HG03575 (cell line): ENCODE measurements at regions not wholly inside any gene's neighbourhood (a gene's known extent, or its start where the extent isn't known, plus 50 kb on each side); places are given as distances from the start of the nearest gene placed in this dataset.
"Not testable (repeated sequence)": the region's sequence is repeated elsewhere in the genome, so short reads cannot be mapped to it uniquely, and the experiment has no call there.

Experiments used
- ATAC-seq: cut with Tn5 transposase; IDR thresholded peaks from one replicate; pipeline ENCODE4 v1.9.1; 2021; ENCODE audit not compliant: unreplicated experiment, insufficient number of reproducible peaks, low FRiP score; ENCODE audit errors: extremely low read depth

DNA sequence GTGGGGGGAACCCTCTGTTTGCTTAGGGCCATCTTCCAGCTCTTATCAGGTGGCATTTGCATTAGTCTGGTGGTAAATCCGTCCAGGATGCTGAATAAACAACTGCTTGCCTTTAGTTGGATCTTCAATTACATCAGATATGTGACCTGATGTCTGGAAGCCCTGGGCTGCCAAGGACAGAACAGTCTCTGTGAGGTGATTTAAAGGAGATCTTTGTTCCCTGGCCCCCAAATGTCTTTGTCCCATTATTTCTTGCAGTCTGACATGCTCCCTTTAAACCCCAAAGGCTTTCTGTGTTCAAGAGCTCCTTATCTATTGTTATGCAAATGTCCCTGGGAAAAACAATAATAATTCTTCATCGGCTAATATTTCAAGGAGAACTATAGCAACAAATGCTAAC, 84.6 kb upstream of the SPTLC3 start:
- no peak for ATAC-seq

DNA sequence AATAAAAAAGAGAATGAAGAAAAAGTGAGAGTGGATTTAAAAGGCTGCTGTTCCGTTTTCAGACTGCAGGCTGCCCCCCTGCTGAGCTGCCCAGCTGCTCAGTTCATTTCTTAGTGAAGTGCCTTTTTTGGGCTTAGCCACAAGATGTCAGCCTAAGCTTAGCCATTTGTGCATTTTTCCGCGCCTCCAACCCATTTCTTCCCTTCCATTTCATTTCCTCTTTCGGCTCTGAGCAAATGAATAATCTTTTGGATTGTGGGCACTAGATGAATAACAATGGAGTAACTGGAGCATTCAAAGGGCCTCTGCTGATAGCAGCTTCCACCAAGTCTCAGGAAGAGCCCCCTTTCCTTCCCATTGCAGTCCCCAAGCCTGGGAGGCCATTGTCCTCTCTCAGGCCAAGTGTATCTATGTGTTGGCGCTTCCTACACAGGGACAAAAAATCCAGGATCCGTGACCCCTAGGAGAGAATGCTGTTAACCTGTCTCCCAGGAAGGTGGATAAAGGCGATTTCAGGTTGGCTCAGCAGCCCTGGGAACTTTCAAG, 83.5 kb upstream of the SPTLC3 start:
- peak; percentile 85 for ATAC-seq

DNA sequence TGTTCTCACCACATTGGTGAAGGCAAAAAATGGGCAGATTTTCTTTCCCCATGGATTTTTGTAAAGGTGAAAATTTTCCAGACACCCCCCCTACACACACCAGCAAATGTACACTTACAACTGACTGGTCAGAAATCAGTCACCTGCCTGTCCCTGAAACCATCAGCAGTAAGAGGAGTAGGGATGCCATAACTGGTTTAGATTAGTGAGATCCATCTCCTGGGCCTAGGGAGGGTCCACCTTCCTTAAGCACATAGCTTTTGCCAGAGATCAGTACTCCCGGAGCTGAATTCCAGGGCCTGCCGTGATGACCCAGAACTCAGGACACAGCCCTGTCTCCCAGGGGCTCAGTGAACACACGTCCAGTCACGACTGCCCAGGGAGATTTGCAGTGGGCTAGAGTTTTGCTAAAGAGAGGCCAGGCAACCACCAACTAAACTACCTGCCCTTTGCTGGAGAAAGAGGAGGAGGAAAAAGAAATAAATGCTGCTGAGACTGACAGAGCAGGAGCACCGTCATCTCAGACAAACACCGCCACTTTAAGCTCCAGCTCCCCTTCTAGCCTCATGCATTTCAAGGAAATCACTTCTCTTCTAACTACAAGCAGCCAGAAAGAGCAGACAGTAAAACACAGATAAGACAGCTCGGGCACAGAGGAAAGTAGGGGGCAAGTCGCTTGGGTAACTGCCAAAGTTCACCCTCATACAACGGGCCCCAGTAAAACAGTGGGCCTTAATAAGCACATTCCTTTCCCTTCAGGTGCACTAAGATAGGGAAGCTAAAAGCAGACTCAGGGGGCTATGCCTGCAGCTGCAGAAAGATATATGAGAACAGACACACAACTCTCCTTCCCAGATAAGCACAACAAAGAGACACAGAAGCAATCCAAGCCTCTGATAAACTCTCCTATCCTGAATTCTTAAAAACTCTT, 82.6 kb upstream of the SPTLC3 start:
- ATAC-seq: no peak

DNA sequence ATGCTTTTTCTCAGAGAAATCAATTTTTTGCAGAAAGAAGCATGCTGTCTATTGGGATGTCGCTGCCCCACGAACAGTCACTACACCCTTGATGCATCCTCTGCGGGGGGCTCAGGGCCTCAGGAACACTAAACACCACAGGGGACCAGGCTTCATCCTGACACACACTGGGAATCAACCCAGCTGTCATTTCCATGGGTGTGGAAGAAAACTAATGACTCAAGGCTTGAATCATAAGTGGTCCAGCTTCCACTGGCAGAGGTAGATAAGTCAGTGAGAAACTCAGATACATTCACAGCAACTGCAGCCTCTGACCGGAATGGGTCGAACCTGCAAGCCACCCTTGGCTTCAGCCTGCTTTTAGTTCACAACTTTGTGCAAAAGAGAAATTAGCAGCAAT, 81.3 kb upstream of the SPTLC3 start:
- no peak for ATAC-seq

DNA sequence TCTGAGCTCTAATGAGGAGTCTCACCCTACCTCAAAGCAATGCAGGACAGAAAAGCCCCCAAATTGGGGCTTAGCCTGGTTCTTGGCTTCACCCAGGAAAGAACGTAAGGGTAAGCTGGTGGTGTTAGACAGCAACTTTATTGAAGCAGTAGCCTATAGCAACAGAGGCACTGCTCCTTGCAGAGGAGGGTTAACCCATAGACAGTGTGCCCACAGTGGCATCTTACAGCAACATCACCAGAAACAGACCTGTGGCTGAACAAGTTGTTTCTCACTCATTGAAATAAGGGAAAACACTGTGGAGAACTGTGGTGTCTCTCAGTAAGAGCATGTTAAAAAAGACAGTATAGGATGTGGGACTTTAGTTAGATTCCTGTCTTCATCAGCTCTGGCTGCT, 80.4 kb upstream of the SPTLC3 start:
- no peak for ATAC-seq

DNA sequence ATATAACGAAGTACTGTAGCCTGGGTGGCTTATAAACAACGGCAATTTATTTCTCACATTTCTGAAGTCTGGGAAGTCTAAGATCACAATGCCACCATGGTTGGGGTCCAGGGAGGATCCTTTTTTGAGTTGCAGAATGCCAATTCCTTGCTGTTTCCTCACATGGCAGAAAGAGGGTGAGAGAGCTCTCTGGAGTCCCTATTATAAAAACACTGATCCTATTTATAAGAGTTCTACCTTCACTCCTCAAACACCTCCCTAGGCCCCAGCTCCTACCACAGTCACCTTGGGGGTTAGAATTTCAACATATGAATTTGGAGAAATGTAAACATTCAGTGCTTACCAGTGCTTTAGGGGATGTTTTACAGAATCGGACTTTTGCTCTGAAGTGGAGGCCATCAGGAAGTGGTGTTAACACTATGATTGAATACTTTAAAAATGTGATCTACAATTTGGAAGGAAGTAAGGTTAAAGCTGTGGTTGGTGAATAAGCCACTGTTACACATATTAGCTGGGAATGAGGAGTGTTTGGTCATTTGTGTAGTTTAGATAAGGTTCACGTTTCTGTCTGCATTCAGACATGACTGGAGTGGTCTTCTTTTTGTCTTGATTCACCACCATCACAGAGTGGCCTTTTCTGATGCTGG, 79.9 kb upstream of the SPTLC3 start:
- ATAC-seq: no peak

DNA sequence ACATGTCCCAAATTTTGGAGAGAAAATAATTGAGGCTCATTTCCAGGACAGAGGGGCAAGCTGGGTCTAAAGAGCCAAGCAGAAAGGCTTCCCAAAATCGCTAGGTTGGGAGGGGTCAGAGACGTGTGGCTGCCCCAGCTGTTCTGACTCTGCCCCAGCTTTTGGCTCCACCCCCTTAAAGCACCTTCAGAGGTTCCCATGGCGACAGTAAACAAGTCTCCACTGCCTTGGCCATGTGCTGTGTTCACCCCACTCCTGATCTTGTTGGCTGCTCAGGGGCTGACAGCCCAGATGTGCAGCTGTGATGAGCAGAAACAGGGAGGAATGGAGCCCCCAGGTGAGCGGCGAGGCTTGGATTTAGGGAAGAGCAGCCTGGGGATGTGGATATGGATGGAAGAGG, 72.8 kb upstream of the SPTLC3 start:
- no peak for ATAC-seq

DNA sequence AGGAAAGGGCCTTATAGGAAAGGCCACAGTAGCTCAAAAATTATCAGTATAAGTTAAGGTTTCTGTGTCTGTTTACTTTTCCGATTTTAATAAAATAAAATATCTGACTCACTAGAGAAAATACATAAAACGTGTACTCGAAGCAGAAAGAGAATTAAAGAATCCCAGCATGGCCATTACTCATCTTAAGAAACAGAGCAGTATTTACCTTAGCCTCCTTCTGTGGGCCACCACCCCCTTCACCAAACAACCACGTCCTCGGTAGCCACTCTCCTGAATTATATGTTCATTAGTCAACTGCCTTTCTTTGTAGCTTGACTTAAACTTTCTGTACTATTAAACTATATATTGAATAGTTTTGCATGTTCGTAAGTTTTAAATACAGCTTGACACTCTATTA, 72.2 kb upstream of the SPTLC3 start:
- ATAC-seq: no peak

DNA sequence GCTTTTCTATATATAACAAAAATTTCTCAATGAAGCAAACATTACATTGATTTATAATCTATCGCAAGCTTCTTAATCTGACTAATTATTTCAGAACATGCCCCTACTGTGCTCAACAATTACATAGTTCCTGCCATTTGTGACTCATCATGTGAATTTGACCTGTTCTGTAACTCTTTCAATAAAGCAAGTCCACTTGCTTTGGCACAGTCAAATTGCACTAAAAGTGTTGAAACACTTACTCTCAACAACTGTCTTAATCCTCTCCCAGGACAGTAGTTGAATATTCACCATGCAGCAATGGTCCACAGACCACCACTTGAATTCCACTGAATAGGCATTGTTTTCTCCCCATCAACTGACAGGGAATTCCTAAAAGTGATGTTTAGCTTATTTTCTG, 67.7 kb upstream of the SPTLC3 start:
- ATAC-seq: no peak

DNA sequence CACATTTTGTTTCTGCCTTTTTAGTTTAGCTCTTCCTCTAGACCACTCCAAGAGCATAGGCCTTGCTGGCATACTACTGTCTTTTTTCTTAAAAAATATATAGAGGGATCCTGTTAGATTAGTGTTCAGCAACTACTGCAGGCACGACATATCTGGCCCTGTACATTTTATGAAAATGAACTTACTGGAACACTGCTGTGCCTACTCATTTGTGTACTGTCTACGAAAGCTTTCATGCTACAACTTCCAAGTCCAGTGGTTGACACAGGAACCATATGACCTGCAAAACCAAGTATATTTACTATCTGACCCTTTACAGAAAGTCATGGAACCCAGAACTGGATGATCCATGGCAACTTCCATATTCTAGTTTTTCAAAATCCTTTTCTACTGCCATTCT, 66.6 kb upstream of the SPTLC3 start:
- ATAC-seq: no peak

DNA sequence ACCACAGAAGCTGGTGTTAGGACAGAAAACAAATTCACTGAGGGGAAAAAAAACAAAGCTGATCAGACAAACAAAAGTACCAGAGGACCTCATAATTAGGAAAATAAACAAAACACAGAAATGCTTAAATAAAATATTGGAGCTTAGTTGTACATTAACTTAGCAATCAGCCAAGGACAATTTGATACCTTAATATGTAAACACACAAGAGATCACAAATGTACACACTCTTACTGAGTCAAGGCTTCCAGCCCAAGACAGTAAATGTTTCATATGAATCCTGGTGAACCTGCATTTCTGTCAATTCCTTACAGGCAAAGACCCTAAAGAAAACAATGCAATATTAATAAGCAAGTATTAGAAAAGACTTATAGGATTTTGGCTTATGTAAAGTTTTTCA, 62.0 kb upstream of the SPTLC3 start:
- ATAC-seq: no peak

DNA sequence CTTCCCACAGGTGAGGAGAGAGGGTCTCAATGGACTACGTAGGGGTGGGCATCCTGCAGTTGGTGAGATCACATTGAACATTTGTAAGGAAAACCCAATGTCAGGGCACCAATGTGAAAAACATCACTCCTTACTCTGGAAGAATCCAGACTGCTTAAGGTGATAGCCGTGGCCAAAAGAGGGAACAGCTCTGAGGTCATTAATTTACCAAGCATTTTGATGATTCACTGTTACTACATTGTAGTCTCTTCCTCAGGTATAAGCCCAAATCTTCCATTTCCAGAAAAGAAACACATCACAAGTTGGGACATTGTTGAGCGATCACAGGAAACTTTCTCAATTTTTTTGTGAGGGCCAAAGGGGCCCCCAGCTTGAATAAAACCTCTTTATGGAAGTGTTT, 61.1 kb upstream of the SPTLC3 start:
- no peak for ATAC-seq

DNA sequence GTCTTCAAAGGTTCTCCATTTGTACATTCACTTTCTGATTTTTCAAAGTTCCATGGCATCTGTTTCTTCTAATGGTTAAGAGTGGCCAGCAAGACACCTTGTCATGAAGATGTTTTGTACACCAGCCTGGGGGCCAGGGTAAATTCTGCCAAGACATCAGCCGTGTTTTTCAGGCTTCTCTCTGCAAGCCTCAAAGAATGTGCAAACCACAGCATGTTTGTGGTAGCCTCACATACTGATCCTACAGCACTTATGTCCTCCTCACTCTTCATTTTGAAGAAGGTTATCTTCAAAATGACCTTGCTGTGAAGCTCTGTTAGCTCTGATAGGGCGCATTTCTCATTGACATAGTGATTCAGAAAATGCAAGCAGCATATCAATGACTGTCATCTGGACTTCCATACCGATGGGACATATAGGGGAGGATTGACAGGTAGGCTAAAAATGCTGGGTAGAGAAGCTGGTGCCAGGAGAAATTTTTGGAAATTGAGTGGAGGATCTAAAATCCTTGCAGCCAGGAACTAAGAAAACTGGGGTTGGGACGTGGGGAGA, 59.3 kb upstream of the SPTLC3 start:
- ATAC-seq: no peak

DNA sequence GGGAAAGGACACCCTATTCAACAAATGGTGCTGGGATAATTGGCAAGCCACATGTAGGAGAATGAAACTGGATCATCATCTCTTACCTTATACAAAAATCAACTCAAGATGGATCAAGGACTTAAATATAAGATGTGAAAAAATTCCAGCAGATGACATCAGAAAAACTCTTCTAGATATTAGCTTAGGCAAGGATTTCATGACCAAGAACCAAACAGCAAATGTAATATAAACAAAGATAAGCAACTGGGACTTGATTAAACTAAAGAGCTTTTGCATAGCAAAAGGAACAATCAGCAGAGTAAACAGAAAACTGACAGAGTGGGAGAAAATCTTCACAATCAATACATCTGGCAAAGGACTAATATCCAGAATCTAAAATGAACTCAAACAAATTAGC, 54.5 kb upstream of the SPTLC3 start:
- not testable (repeated sequence) for ATAC-seq

DNA sequence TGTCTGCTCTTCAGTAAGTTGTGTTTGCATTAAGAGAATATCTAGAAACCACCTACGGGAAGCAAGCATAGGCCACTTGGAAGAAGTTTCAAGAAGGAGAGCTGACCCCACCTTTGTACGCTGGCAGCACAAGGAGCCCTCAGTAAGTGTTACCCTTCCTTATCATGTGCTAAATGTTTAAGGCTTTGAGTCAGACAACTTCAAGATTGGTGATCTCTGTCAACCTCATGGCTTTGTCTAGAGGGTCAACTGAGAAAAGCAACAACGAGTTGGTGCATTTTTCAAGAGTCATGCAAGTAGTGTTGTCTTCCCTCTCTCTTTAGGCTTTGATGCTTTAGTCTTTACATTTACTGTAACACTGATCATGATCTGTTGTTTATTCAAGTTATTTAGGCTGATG, 53.2 kb upstream of the SPTLC3 start:
- no peak for ATAC-seq

DNA sequence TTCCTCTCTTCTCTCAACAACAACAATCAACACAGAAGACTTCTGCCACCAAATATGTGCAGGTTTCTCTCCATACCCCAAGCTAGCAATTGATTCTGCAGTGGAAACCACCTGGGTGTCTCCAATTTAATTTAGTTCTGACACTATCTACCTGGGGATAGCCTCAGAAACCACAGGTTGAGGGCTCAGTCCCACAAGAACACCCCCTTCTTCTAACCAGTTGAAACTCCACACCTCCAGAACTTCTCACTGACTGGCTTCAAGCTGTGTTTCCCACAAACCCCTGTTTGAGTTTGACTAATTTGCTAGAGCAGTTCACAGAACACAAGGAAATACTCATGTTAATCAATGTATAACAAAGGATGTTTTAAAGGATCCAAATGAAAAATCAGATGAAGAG, 52.5 kb upstream of the SPTLC3 start:
- no peak for ATAC-seq

DNA sequence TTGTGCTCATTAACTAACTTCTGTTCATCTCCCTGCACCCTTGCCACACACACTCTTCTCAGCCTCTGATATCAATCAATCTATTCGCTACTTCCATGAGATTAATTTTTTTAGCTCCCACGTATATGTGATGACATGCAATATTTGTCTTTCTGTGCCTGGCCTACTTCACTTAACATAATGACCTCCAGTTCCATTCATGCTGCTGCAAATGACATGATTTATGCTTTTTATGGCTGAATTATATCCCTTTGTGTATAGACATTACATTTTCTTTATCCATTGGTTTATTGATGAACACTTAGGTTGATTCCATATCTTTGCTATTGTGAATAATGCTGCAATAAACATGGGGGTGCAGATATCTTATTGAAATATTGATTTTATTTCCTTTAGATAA, 50.8 kb upstream of the SPTLC3 start:
- no peak for ATAC-seq
